NCI-H2227 (cell line): ENCODE measurements at regions not wholly inside any gene's neighbourhood (a gene's known extent, or its start where the extent isn't known, plus 50 kb on each side); places are given as distances from the start of the nearest gene placed in this dataset.

Experiments used
- DNase-seq: peaks from one replicate; lab custom pipeline; 2025; ENCODE audit not compliant: unreplicated experiment; lab: John Stamatoyannopoulos, UW

DNA sequence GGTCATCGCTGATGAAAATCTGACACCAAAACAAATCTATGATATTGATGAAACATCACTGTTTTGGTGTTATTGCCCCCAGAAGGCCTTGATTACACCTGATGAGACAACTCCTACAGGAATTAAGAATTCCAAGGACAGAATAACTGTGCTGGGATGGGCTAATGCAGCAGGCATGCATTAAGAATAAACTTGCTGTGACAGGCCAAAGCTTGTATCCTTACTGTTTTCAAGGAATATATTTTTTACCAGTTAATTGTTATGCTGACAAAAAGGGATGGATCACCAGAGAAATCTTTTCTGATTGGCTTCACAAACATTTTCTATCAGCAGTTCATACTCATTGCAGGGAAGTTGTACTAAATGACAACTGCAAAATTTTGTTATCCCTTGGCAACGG lies 278.2 kb downstream of the IKZF2 start:
- no peak for DNase-seq

- no peak for DNase-seq
Observed at GRCh38 chr2:212871597-212871996, 279.8 kb downstream of the IKZF2 start.

DNA sequence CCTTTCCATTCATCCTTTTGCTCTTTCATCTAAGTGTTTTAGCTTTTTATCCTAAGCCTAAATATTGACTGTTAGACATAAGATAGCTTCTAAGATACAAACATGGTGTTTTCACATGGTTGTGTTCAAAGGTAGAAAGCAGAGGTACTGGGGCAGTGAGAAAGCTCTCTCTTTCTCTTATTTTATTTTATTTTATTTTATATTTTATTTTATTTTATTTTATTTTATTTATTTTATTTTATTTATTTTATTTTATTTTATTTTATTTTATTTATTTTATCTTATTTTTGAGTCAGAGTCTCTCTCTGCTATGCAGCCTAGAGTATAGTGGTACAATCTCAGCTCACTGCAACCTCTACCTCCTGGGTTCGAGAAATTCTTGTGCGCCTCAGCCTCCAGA lies 287.2 kb downstream of the IKZF2 start:
- no peak for DNase-seq

DNA sequence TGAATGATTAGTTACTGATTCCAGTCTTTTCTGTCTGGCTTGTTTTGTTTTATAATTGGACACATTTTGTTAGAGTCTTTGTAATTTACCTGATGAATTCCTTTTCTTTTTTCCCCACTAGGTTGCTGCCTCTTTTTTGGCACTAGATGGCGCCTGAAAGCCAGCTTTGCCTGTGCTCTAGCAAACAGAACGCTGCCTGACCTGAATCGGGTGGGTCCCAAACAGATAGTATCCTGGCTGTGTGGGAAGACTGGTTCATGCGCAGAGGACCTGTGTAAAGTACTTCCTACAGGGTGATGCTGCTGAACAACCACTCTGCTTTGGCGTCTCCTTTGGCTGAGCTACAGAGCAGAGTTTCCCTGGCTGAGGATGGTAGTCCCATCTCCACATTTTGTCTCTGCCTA lies 288.2 kb downstream of the IKZF2 start:
- peak; percentile 21 for DNase-seq

DNA sequence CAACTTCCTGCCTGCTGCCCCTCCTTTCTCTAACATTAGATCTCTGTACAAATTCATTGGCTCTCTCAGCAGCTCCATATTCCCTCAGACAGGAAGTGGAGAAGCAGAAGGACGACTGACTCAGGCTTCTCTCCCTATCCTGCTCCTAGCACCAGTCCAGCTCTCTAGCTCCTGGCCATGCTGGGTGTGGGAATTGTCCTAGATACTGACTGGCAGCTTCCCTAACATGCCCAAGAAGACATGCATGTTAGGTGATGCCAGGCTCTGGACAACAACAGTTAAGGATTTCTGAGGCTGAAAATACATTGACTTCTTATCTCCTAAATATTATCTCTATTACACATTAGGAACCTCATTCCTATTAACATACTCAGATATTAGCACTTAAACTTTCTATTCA lies 292.9 kb downstream of the IKZF2 start:
- no peak for DNase-seq

DNA sequence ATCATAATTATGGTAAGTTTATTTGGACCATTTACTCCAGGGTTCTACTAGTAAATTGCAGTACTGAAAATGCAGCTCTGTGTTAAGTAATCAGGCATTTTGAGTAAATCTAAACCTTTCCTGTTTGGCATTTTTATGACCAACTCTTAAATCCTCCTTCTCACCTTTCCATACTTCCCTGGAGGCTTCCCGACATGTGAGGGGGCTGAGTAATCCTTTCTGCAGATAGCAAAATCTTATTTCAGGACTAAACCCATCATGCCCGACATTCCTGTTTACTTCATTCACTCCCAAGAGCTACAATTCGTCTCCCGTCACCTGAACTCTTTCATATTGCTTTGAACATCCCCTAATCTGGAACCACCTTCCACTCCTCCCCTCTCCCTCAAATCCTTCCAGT lies 296.6 kb downstream of the IKZF2 start:
- DNase-seq: no peak

DNA sequence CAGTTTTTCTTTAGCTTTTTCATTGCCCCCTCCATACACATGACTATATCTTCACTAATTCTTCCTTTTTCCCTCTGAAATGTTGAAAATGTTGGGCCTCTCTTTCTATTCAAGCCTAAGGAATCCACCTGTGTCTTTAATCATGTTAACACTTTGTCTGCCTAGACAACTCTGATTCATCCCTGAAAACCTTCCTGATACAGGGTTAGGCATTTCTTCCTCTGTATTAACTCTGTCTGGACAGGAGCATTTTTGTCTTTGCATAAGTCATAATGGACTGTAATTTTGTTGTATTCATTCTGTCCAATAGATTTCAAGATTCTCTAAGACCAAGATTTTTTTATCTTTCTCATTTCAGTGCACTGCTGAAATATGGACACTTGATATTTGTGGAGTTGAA lies 297.3 kb downstream of the IKZF2 start:
- no peak for DNase-seq

- DNase-seq: no peak
Observed at GRCh38 chr2:212845941-212846340, 305.5 kb downstream of the IKZF2 start.

GRCh38 chr2:212843409-212844199 lies 305.0 kb upstream of the ERBB4 start:
- DNase-seq: no peak

DNA sequence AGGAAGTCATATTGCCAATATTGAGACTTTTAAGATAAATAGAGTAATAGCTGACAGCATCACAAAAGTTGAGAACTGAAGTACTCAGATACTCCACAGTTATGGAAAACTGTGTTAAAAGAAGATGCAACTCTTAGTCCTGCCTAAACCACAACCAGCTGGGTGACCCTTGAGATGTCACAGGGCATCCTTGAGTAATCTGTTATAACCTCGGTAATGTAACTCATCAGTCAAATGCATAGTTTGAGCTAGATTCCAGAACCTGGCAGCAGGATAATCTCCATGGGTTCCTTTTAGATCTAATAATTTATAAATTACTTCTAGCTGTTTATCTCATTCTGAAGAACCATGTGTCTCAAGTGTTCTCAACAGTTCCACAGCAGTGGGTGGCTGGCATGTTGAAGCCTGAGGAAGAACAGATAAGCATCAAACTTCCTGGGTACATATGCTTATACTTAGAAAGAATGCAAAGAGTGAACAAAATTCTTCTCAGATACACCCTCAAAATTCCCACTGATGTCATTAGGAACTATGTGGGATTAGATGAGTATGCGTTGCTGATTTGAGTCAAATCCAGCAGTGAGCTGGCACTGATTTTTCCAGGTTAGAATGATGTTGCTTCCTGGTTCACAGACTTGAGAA lies 304.1 kb upstream of the ERBB4 start:
- DNase-seq: no peak

DNA sequence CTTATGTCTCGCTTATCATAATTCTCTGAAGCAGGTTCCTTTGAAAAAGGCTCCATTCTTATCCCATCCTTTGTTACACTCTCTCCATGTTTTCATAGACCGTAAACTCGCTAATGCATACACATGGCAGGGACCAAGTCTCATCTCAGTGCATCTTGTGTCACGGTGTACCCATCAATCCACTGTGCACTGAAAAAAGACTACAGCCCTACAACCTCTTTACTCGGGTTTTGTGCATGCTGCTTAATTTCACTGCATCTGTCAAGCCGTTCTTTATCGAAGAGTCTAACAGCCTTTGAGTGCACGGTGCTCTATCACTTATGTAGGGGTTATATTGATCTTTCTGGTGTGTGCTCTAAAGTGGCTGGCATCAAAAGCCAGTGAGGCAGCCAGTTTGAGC lies 302.9 kb upstream of the ERBB4 start:
- peak; percentile 12 for DNase-seq

GRCh38 chr2:212832211-212833195 lies 293.9 kb upstream of the ERBB4 start:
- DNase-seq: no peak

DNA sequence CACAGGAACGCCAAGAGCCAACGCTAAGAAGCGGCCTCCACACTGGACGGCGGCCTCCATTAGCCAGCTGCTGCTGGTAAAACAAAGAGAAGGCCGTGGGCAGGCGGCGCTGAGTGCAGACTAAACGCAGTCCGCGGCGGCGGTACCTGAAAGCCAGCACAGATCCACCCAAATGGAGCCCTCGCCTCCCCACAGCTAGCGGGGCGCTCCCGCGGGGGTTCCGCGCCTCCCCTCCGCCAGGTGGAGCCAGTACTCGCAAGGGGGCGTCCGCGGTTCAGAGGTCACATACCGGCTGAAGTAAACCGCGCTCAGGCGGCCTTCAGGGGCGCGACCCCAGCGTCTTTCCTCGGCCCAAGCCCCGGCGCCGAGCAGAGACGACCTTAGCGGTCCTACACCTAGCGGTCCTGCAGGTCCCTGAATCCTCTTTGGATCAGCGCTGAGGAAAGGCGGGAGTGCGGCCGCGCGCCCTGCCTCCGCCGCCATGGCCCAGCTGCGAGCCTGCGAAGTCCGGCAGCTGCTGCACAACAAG lies 293.1 kb upstream of the ERBB4 start:
- no peak for DNase-seq

DNA sequence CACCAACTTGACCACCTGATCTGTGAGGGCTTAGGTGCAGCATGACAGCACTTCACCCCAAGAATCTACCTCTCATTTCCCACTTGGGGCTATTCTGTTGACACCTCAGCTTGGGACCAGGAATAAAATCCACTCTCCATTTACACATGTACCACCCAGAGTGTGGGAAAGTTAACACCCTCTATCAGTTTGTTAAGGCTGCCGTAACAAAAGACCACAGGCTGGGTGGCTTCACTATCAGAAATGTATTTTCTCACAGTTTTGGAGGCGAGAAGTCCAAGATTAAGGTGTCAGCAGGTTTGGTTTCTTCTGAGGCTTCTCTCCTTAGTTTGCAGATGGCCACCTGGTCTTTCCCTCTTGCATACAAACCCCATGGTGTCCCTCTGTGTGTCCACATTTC lies 277.7 kb upstream of the ERBB4 start:
- DNase-seq: no peak

- no peak for DNase-seq
Observed at GRCh38 chr2:212815453-212815852, 276.9 kb upstream of the ERBB4 start.

DNA sequence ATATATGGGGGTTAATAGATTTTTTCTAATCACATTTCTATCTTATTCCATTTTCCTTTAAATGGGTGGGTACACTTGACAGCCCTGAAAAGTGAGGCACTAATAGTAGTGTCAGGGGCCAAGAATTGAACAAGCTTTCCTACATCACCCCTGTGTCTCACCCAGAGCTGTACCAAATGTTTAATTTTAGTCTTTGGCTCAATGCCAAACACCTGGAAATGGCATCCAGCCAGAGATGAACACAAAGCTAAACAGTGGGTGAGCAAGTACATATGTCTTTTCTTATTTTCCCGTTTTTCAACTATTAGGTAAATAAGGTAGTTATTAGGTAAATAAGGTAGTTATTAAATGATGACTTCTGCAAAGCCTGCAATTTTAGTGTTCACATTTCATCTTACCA lies 276.3 kb upstream of the ERBB4 start:
- peak; percentile 73 for DNase-seq

DNA sequence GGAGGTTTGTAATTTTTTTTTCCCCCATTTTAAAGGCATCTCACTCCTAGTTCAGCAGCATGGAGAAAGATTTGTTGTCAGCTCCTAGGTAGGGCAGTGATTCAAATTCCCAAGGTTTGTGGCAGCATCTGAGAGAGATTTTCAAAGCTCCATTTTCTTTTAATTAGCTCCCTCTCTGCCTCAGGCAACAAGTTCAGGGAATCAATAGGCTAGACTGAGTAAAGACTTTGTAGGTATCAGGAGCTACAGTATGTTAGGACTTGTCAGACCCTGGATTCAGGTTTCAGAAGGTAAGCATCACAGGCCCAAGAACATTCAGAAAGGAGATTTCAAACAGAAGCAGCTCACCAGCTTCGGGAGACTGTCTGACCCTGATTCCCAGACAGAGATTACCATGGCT lies 273.3 kb upstream of the ERBB4 start:
- no peak for DNase-seq

DNA sequence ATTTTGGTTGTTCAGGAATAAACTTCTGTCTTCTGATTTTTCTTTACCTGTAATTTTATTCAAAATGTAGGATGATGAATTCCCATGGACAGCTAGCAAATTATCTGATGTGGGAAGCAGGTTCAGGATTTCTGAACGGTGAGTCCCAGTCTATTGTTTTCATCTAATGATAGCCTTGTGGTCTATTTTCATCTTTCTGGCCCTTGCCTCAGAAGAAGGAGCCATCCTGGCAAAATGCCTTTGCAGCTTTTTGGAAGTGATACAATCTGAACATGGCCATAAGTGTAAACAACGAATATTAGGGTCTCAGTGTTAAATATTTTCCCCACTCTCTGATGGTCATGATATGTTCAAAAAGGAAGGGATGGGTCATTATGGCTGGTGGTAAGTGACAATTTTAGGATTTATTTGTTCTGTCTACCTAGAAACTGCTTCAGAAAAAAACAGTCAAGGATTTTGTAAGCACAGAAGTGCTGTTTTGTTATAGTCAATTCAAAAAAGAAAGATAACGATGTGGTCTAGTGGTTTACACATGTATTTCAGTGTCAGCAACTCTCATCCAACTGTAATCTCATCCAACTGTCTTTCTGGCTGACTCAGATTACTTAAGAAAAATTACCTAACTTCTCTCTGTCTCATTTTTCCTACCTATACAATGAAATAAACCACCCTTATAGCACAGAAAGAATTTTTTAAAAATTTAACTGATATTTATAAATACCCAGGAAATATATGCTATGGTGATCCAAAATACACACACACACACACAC lies 272.6 kb upstream of the ERBB4 start:
- DNase-seq: peak; percentile 41

GRCh38 chr2:212797484-212798205 lies 259.0 kb upstream of the ERBB4 start:
- no peak for DNase-seq

DNA sequence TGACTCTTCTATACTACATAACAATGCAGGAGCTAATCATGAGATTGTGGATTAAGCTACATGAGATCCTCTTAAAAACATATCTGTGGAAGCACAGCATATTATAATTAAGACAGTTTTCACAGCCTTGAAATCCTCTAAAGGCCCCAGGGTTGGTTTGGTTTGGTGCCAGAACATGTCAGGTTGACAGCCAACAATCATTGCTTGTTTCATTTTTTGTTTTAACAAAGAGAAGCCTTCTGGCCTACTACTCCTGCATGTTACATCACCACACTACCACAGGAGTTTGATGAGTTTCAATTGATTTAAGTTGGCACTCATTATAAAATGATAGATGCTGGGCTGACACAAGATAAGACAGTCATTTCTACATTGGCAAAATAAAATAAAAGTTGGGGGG lies 255.9 kb upstream of the ERBB4 start:
- peak; percentile 48 for DNase-seq
